GM19328 (cell line): ENCODE measurements at regions not wholly inside any gene's neighbourhood (a gene's known extent, or its start where the extent isn't known, plus 50 kb on each side); places are given as distances from the start of the nearest gene placed in this dataset.
"Not testable (repeated sequence)": the region's sequence is repeated elsewhere in the genome, so short reads cannot be mapped to it uniquely, and the experiment has no call there.

Source experiments
- ATAC-seq: cut with Tn5 transposase; IDR thresholded peaks from one replicate; pipeline ENCODE4 v1.9.1; 2021; ENCODE audit warnings: mild to moderate bottlenecking, moderate library complexity; ENCODE audit not compliant: unreplicated experiment

DNA sequence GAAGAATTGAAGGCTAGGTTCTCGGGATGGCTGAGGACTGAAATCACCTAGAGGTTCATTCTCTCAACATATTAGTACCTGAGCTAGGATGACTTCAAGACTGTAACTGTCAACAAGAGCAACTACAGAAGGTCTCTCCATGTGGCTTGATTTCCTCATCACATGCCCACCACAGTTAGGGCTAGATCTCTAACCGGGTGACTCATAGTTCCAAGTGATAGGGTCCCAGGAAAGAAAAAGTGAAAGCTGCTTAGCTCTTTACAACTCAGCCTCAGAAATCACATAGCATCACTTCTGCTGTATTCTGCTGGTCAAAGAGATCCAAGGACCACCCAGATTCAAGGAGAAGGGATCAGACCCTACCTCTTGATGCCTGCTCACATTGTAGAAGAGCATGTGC is 165.4 kb upstream of the AGTR1 start:
- ATAC-seq = no peak

DNA sequence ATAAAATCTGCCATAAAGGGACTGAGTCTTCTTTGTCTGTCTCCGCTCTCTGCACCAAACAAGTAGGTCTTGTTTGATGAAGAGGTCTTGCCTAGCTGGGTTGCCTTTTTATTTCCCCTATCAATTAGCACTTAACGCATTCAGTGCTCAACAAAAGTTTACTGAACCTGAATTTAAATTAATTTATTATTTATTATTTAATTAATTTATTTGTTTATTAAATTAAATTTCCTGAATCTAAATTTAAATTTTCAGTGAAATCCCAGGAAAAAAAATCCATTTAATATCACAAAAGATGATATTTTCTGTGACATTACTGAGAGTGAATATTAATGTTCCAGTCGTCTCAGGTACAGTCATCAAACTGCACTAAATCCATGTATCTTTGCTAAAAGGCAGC is 164.9 kb upstream of the AGTR1 start:
- no peak for ATAC-seq

DNA sequence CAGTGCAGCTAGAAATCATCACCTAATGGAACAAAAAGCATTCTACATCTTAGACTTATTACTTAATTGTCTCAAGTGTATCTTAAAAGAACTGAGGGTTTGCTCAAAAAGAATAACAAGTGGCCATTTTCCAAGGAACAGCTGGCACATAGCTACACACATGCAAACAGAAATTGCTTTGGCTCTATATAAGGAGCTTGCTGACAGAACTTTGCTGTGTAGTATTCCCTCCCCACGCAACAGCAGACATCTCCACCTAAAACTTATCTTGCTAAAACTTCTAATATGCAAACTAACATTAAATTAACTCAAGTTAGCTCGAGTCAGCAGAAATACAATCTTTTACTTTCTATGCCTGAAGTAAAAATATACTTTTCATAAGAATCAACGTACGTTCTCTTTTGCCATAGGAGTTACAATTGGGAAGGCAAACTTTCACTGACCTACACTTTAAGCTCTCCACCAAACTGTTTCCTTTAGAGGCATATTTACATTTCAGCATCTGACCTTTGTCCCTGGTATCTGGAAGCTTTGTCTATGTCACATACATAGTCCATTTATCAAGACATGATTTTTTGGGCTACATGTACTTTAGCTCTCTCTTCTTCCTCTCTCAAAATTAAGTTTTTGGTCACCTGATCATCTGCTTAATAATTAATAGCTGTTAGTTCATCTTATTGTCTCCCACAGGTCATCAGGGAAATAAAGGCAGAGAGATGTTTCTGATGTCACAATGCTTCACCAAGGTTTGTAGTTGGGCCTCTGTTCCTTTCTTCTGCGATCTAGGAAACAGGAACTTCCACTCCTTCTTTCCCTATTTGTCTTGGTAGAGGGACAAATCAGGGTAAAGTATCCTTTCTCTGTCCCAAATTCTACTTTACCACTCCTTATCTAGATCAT is 163.4 kb upstream of the AGTR1 start:
- ATAC-seq = no peak

DNA sequence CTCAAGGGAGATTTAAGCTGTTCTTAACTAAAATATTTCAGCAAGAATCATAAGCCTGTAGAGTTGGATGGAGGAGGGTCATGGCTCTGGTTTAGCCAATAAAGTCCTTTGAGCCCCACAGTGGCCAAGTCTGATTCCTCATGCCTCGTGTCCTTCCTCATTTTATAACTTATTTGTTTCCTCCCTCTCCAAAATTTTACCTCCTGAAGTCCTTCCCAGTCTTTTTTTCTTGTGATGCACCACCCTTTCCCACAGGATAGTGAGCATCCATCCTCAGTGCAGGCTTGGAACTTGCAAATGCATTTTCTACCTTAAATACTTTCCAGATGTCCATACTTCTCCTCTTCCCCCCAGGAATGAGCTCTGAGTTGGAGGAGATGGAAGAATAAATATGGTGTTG is 162.7 kb upstream of the AGTR1 start:
- ATAC-seq = no peak

DNA sequence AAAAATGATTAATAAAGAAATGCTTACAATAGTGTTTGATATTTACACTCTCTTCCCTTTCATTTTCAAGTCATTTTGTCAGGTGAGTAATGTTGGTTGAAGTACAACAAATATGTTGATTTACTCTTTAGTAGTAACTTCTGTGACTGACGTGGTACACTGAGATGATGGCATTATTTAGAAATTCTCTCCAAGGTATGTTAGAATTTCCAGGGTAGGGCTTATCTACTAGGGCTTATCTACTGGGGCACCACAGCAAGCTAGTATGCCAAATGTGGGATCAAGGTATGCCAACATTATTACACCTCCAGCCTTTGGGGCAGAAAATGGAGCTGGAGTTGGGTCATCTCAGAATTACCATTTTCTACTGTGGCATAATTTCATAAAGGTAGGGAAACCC is 157.4 kb upstream of the AGTR1 start:
- ATAC-seq = no peak

DNA sequence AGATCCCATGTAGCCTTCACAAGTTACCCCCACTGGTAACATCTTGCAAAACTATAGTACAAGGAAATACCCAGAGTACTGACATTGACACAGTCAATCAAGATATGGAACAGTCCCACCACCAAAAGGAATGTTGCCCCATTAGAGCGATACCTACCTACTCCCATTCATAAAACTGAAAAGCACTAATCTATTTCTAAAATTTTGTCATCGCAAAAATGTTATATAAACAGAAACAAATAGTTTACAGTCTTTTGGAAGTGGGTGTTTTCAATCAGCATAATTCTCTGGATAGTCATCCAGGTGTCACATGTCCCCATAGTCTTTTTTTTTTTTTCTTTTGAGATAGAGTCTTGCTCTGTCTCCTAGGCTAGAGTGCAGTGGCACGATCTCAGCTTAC is 156.9 kb upstream of the AGTR1 start:
- no peak for ATAC-seq

DNA sequence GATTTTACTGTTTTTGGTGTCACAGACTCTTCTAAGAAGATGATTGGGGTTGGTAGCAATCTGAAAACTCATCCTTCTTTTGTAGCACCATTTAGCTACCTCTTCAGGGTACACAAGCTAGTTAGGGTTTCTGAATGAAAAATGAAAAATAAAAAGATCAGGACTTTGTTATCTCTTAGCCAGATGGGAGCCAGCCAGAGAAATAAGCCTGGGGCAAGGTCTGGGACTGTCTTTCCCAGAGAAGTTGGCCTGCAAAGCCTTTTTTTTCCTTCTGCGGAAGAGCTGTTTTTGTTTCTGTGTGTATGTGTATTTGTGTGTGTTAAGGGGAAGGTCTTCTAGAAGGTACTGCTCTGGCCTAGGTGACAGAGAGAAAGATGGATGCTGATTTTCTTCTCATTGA is 150.7 kb upstream of the AGTR1 start:
- ATAC-seq = no peak

DNA sequence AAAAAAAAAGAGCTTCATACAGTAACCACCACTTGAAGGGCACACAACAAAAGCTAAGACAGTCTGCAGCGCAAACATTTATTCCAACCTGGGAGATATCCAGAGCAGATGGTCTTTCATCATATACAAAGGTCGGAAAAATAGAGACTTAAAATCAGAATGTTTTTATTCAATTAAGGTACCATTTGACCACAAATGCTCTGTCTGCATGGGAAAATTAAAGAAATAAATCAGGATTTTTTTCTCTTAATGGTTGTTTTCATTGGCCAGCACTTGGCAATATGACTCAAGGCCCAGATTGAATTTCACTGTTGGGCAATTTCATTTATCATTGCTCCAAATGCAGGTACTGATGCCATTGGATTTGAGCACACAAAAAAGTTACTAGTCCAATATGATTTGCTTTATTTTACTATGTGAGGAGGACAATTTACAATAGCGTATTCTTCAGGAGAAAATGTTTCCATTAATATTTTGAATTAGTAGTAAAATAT is 145.9 kb upstream of the AGTR1 start:
- no peak for ATAC-seq

DNA sequence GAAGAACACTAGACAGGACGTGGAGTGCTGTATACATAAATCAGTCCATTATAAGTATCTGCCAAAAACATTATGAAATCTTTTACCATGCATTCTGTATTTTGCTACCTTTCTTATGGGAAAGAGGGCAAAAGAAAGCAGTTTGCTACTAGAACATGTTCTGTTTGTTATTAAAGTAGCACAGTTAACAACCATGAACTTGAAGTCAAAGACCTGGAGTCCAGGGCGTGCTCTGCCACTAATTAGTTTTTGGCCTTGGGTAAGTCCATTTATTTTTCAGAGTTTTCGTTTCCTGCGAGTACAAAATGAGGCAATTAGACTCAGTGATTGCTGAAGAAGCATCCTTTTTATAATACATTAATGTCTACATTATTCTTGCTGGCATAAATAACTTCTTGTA is 143.3 kb upstream of the AGTR1 start:
- no peak for ATAC-seq

DNA sequence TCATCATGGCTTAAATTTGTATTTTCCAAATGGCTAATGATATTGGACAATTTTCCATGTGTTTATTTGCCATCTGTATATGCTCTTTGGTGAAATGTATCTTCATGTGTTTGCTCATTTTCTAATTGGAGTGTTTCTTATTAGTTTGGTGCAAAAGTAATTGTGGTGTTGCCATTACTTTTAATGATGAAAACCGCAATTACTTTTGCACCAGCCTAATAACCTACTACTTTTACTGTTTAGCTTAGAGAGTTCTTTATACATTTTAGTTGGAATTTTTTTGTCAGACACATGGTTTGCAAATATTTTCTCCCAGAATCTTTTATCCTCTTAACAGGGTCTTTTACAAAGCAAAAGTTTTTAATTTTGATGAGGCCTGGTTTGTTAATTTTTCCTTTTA is 141.0 kb upstream of the AGTR1 start:
- no peak for ATAC-seq

DNA sequence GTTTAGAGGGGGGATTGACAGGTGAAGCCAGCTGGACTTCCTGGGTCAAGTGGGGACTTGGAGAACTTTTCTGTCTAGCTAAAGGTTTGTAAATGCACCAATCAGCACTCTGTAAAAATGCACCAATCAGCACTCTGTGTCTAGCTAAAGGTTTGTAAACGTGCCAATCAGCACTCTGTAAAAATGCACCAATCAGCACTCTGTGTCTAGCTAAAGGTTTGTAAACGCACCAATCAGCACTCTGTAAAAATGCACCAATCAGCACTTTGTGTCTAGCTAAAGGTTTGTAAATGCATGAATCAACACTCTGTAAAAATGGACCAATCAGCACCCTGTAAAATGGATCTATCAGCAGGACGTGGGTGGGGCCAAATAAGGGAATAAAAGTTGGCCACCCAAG is 120.1 kb upstream of the AGTR1 start:
- ATAC-seq = not testable (repeated sequence)

DNA sequence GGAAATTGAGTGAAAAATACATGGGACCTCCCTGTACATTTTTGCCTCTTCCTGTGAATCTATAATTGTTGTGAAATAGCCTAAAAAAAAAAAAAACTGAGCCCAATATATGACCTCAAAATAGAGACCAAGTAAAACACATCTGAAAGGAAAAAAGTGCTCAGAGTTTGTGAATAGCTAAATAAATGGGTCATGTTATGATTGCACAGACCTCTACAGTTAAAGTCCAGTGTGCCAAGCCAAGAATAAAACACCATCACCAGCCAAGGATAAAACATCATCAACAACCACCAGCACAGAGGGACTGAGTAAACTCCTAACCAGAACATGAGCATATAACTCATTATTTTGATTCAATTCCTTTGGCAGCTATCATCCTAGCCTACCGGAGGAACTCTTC is 115.6 kb upstream of the AGTR1 start:
- ATAC-seq = no peak

DNA sequence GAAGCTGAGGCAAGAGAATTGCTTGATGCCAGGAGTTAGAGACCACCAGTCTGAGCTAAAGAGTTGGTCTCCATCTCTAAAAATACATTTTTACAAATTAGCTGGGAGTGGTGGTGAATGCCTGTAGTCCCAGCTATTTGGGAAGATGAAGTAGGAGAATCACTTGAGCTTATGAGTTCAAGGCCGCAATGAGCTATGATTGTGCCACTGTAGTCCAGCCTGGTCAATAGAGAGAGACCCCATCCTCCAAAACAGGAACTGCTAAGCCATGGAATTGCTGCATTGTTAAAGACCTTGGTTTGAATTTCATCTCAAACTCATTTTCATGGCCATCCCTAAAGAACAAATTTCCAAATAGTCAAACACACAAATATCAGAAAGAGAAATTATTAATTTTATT is 113.9 kb upstream of the AGTR1 start:
- ATAC-seq = no peak

DNA sequence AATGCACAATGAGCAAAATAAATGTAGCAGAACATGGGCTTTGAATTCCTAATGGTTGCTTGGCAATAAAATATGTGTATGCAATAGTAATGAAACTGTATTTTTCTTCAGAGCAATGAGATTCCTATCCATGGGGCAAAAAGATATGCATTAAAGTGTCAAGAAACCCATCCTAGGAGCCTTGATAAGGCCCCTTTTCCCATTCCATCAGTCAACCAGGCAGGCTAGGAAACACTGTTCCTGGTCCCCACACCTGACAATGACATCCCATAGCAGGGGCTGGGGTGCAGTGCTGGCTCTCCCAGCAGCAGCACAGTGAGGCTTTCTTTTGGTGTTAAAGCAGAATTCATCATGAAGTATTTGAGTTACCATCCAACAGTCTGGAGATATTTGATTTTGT is 113.3 kb upstream of the AGTR1 start:
- no peak for ATAC-seq

DNA sequence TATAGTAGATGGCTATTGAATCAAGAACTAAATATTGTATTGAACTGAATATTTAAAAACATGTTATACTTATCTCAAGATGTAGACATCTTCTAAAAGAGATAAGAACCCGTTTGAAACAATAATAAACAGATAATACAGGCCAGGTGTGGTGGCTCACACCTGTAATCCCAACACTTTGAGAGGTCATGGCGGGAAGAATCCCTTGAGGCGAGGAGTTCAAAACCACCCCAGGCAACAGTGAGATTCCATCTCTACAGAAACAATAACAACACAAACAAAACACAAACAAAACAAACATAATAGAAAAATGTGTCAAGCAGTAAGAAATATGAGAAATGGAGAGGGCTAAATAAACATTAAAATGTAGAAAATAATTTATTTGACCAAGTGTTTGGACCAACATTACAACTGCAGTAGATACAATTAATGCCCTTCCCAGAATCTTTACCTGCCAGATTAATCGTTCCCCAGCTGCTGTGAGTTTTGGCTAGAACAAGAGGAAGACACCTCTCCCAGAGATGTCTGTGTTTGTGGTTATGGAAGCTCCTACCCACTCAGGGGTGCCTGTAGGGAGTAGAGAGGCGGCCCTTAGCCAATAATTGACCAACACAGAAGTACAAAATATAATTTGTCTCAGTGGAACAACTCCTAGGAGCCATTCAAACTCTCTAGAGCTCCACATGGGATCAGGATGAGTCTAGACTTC is 111.9 kb upstream of the AGTR1 start:
- ATAC-seq = no peak

DNA sequence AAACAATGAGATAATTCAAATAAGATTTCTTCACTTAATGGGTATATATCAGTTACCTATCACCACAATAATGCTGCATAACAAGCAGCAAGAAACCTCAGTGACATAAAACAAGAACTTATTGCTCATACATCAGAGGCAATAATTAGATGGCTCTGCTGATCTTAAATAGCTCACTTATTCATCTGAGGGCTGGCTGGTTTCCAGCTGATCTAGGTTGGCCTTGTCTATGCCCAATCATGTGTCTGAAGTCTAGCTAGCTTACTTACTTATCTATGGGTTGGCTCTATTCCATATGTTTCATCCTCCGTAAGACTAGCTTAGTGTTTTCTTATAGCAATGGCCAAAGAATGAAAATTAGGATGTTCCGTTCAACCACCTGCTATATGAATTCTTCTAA is 109.4 kb upstream of the AGTR1 start:
- no peak for ATAC-seq

DNA sequence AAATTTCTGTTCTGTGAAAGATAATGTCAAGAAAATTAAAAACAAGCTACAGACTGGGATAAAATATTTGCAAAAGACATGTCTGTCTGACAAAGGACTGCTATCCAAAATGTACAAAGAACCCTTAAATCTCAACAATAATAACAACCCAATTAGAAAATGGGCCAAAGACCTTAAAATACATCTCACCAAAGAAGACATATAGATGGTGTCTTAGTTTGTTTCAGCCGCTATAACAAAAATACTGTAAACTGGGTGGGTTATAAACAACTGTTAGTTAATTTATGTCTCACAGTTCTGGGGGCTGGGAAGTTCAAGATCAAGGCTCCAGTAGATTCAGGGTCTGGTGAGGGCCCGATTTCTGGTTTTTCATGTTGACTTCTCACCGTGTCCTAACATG is 106.2 kb upstream of the AGTR1 start:
- ATAC-seq = no peak

DNA sequence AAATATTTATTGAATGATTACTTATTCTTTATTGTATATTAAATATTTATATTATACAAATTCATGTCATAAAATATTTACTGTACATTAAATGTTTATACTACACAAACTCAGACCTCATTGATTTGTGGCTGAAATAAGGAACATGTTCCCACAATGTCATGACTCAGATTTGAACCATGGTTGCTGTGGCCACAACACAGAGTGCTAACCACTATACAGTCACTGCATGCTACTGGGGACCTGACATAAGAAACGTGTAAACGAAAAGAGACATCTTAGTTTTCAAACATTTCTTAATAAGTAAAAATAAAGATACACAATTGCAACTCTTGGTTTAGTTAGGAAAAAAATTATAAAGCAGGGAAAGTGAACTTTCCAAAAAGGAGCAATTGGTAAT is 99.1 kb upstream of the AGTR1 start:
- no peak for ATAC-seq

DNA sequence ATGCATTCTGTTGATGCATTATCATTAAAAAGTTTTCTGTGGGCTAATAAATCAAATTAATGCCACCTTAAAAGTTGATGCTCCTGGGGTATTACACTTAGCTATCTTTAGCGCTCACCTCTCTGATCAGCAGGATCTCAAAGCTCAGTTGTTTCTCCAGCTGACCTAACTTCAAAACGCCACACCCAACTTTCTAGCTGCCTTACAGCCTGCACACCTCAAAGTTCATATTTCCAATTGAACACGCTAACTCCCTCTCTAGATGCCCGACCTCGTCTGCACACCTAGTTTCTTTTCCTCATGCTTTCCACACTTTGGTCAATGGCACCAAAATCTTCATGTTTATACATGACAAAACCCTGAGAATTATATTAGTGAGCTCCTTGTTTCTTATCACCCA is 98.2 kb upstream of the AGTR1 start:
- no peak for ATAC-seq

DNA sequence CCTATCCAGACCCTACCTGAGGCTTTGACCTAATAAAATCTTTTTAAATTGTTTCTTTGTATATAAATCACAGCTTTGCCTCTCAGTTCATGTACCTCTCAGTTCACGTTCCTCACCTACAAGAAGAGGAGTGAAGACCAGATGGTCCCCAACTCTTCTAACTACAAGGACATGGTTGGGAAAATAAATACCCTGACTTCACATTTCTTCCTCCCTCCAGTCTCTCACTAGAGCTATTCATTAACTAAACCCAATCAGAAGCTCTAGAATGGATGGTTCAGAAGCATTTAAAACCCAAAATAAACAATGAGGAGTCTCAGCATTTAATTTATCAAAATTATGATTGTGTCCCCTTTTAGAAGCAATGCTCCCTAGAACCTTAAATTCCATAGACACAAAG is 97.3 kb upstream of the AGTR1 start:
- ATAC-seq = no peak

DNA sequence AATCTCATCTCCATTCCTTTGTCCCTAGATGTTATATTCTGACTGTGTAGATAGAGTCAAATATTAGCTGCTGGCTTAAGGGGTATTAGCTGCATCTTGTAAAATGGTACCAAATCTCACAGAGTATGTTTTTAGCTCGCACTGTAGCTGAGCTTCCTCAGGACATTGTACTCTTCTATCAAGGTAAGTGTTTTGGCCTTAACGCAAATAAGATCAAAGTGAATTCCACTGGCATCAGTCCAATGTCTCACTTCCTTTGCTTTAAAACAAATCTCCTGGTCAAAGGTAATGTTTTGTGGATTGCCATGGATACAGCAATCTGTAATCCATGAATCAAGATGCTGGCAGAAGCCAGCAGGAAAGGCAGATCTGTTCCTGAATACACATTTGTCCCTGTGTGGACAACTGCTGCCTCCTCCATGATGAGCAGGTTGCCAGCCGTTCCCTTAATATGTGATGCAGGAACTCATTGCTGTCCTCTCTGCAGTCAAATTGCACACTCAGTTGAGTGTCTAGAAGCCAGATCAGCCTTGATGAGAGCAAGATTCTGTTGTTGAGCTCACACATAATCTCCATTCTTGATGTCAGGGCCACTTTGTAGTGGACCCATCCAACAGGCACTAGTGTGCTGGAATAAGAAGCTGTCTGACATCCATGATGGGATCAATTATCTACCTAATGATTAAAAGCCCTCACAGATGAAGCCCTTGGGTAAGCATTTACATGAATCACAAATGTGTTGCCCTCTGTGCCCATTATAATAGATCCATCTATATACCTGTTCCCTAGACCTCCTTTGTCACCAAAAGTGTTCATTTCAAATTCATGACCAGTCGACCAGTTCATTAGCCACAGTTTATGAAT is 96.6 kb upstream of the AGTR1 start:
- no peak for ATAC-seq
